Vagina (tissue), 2 donors: ENCODE measurements at regions not wholly inside any gene's neighbourhood (a gene's known extent, or its start where the extent isn't known, plus 50 kb on each side); places are given as distances from the start of the nearest gene placed in this dataset.

ENCODE experiments used
- CTCF ChIP-seq, 3 experiments: fragments of 450-650 bp in 2 of 3; fragments of 200-600 bp in 1 of 3; sonication (generic) in 1 of 3; IDR thresholded peaks; one replicate each; pipeline ENCODE4 v1.5.1; 2017 to 2019; ENCODE audit warnings: antibody characterized with exemption in 3 of 3, mild to moderate bottlenecking in 2 of 3, moderate library complexity in 2 of 3
- POLR2AphosphoS5 ChIP-seq, 2 donors: sonication (generic); formaldehyde crosslinking; IDR thresholded peaks; one replicate each; pipeline ENCODE4 v1.9.0; 2017; ENCODE audit warnings: antibody characterized with exemption in 2 of 2, mild to moderate bottlenecking in 2 of 2, low read depth in 1 of 2; ENCODE audit not compliant: insufficient read depth in 1 of 2

GRCh38 chr2:150003544-150003943, 416.0 kb upstream of the MMADHC start:
- TF ChIP-seq CTCF (IDR thresholded peaks at IDR 0.05) (no peak), POLR2AphosphoS5 (IDR thresholded peaks at IDR 0.05; ENCODE audit: insufficient read depth in 1 of 2, low read depth in 1 of 2) (no peak)
